ENCODE measurements at regions not wholly inside any gene's neighbourhood (a gene's known extent, or its start where the extent isn't known, plus 50 kb on each side); places are given as distances from the start of the nearest gene placed in this dataset.

- no peak overlapping the region for H3K4me3 ChIP-seq (ENCODE audit: low read depth, low read length)
- DNase-seq (ENCODE audit: low read depth) = no peak
- TF ChIP-seq CTCF (IDR thresholded peaks at IDR 0.05; ENCODE audit: low read depth, low read length, missing control alignments) = no peak
Measured at GRCh38 chr14:104334424-104335161, 196.2 kb downstream of the KIF26A start.

- TF ChIP-seq CTCF (IDR thresholded peaks at IDR 0.05; ENCODE audit: low read depth, low read length, missing control alignments) = no peak
- no peak overlapping the region for H3K4me3 ChIP-seq (ENCODE audit: low read depth, low read length)
- DNase-seq (ENCODE audit: low read depth) = no peak
Measured at GRCh38 chr14:104335176-104335575, 196.8 kb downstream of the KIF26A start.

DNA sequence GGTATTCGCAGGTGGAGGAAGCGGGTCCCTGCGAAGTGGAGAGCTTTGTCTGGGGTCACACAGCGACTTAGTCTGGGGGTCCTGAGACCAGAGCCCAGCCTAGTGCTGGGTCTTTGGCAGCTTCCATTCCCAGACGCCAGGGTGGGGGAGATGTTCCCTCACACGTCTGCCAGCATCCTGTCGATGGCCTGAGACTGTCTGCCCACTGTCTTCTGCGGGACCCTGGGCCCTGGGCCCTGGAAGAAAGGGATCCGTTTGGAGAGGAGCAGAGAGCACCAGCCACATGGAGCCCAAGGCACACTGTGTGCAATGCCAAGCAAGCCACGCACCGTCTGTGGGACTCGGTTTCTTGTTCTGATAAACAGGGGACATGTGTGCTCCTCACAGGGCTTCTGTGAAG, 197.2 kb downstream of the KIF26A start:
- TF ChIP-seq CTCF (IDR thresholded peaks at IDR 0.05; ENCODE audit: low read depth, low read length, missing control alignments) = no peak
- H3K4me3 ChIP-seq (ENCODE audit: low read depth, low read length) = no peak overlapping the region
- no peak for DNase-seq (ENCODE audit: low read depth)

DNA sequence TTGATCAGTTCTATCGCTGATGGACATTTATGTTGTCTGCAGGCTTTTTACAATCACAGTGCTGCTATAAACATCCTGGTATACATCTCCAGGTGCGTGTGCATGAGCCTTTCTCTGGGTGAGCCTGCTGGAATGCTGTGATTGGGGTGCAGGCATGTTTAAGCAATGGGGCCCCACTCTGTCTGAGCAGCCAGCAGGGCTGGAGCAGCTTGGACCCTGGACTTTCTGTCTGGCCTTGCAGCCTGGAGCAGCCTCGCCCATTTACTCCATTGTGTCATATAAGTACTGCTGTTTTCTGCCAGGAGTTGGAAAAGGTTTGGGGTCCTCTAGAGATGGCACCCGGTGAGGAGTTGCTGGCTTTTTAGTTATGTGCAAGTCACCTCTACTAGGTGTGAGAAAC, 199.0 kb downstream of the KIF26A start:
- no peak for DNase-seq (ENCODE audit: low read depth)
- no peak for TF ChIP-seq CTCF (IDR thresholded peaks at IDR 0.05; ENCODE audit: low read depth, low read length, missing control alignments)
- H3K4me3 ChIP-seq (ENCODE audit: low read depth, low read length) = no peak overlapping the region

DNA sequence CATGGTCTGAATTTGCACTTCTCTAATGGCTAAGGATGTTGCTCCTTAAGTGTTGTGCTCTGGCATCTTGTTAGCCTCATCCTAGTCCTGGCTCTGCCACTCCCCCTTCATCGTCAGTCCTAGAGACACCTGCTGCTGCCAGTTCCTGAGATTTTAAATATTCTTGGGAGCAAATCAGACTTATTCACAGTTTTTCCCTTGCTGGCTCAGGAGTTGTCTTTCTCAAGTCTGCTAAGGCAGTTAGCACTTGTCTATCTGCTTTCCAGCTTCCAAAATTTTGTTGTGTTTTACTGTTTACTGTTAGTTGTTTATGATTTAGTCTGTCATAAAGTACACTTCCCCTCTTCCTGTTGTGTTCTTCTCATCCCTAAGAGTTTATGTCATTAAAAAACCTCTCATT, 201.0 kb downstream of the KIF26A start:
- no peak overlapping the region for H3K4me3 ChIP-seq (ENCODE audit: low read depth, low read length)
- DNase-seq (ENCODE audit: low read depth) = no peak
- TF ChIP-seq CTCF (IDR thresholded peaks at IDR 0.05; ENCODE audit: low read depth, low read length, missing control alignments) = no peak

- no peak for DNase-seq (ENCODE audit: low read depth)
- H3K4me3 ChIP-seq (ENCODE audit: low read depth, low read length) = no peak overlapping the region
- no peak for TF ChIP-seq CTCF (IDR thresholded peaks at IDR 0.05; ENCODE audit: low read depth, low read length, missing control alignments)
Measured at GRCh38 chr14:104339829-104340228, 201.4 kb downstream of the KIF26A start.

All from GM12864 (cell line).